K562 (cell line): ENCODE measurements at regions not wholly inside any gene's neighbourhood (a gene's known extent, or its start where the extent isn't known, plus 50 kb on each side); places are given as distances from the start of the nearest gene placed in this dataset.
A peak's percentile ranks its signal among the peaks of the same experiment; 100 is the strongest.
"Not testable (repeated sequence)": the region's sequence is repeated elsewhere in the genome, so short reads cannot be mapped to it uniquely, and the experiment has no call there.

Experiments used
- ATAC-seq: fragments of 200-7000 bp; cut with Tn5 transposase; 3 replicates; pipeline ENCODE4 v1.9.1; 2020; ENCODE audit warnings: moderate library complexity
- BruUV-seq: library from RNA; stranded (reverse); fragments of 400-500 nt; replicated peaks from 2 replicates; lab custom pipeline; 2021; lab: Mats Ljungman, UMichigan
- CTCF ChIA-PET: fragments of 300-600 bp; formaldehyde crosslinking; extraction: SDS; loops from one replicate; lab custom pipeline; 2021; ENCODE audit warnings: low intra/inter-chr PET ratio; lab: Yijun Ruan, JAX
- POLR2A ChIA-PET: fragments of 300-600, 350-650 bp; sonication (Branson Sonifier 250); formaldehyde crosslinking; extraction: SDS; loops from one replicate; lab custom pipeline; 2021; ENCODE audit warnings: antibody characterized with exemption, inconsistent platforms; lab: Yijun Ruan, JAX
- DNase-seq, 4 experiments: peaks; one replicate each; pipeline versions ENCODE4 v3.0.0 to v3.0.0-alpha.2; 2011 to 2018; ENCODE audit warnings: low spot score in 3 of 4, mixed read lengths in 3 of 4; ENCODE audit errors: extremely low read depth in 1 of 4
- FAIRE-seq: peaks from 2 replicates; lab custom pipeline; 2011; peaks lifted over from hg19 to GRCh38; lab: Jason Lieb, UNC
- H2AFZ ChIP-seq: 2 replicates; pipeline ENCODE4 v1.6.0; 2011; ENCODE audit warnings: low read depth, low read length, control low read depth, inconsistent platforms
- H3K27ac ChIP-seq: fragments of 200-600 bp; 3 replicates; pipeline ENCODE4 v1.8.0; 2011; ENCODE audit warnings: low read depth, mild to moderate bottlenecking, control low read depth, inconsistent platforms, low read length, moderate library complexity, mixed read lengths; ENCODE audit errors: extremely low read depth
- H3K27me3 ChIP-seq, 2 experiments: fragments of 300-600 bp in 1 of 2; 2 replicates in 1 of 2; 3 replicates in 1 of 2; pipeline versions ENCODE4 v1.6.0 to v1.8.0; 2011; ENCODE audit warnings: inconsistent platforms in 2 of 2, low read length in 2 of 2, mild to moderate bottlenecking in 1 of 2, mixed read lengths in 1 of 2, moderate library complexity in 1 of 2; ENCODE audit not compliant: control insufficient read depth in 2 of 2, insufficient read depth in 2 of 2
- H3K36me3 ChIP-seq: fragments of 300-600 bp; 3 replicates; pipeline ENCODE4 v1.8.0; 2011; ENCODE audit warnings: mild to moderate bottlenecking, low read length, inconsistent platforms; ENCODE audit not compliant: control insufficient read depth, insufficient read depth
- H3K4me1 ChIP-seq, 2 experiments: fragments of 200-600 bp in 1 of 2; replicated peaks in 1 of 2; 2 replicates in 1 of 2; 3 replicates in 1 of 2; pipeline versions ENCODE4 v1.5.1 to v1.8.0; 2011; ENCODE audit warnings: inconsistent platforms in 2 of 2, low read length in 2 of 2, mild to moderate bottlenecking in 1 of 2, mixed read lengths in 1 of 2, moderate library complexity in 1 of 2; ENCODE audit not compliant: control insufficient read depth in 2 of 2, insufficient read depth in 2 of 2
- H3K4me2 ChIP-seq: 2 replicates; pipeline ENCODE4 v1.6.1; 2011; ENCODE audit warnings: low read length, control low read depth, inconsistent platforms, mixed read lengths; ENCODE audit not compliant: insufficient read depth
- H3K4me3 ChIP-seq: fragments of 200-600 bp; sonication (generic), shearing (Covaris generic); 2 replicates; pipeline ENCODE4 v1.5.1; 2016; ENCODE audit warnings: control low read depth, inconsistent platforms
- H3K79me2 ChIP-seq: fragments of 200-600 bp; 3 replicates; pipeline ENCODE4 v1.8.0; 2011; ENCODE audit warnings: low read length, inconsistent platforms; ENCODE audit not compliant: control insufficient read depth, insufficient read depth
- H3K9ac ChIP-seq, 2 experiments: 2 replicates each; pipeline versions ENCODE4 v1.6.0 to v1.6.1; 2011; ENCODE audit warnings: low read depth in 2 of 2, low read length in 2 of 2, control low read depth in 1 of 2, inconsistent platforms in 1 of 2, mild to moderate bottlenecking in 1 of 2, mixed read lengths in 1 of 2; ENCODE audit not compliant: insufficient read depth in 1 of 2
- H3K9me1 ChIP-seq: one replicate; pipeline ENCODE4 v1.6.0; 2011; ENCODE audit warnings: inconsistent platforms, mild to moderate bottlenecking, low read length, moderate library complexity; ENCODE audit not compliant: control insufficient read depth, insufficient read depth
- H3K9me3 ChIP-seq: replicated peaks from 2 replicates; pipeline ENCODE4 v1.5.1; 2011; ENCODE audit warnings: low read depth, low read length, inconsistent platforms; ENCODE audit not compliant: control insufficient read depth, insufficient read depth
- H4K20me1 ChIP-seq: replicated peaks from 2 replicates; pipeline ENCODE4 v1.6.1; 2011; ENCODE audit warnings: low read length, inconsistent platforms, mixed read lengths; ENCODE audit not compliant: control insufficient read depth, insufficient read depth
- CEBPB ChIP-seq: fragments of 450-650 bp; IDR thresholded peaks from 2 replicates; pipeline ENCODE4 v1.6.1; 2016; ENCODE audit warnings: missing genetic modification characterization, missing compliant biosample characterization
- FOXA3 ChIP-seq, 2 experiments: fragments of 450-650 bp in 1 of 2; sonication (generic) in 1 of 2; formaldehyde crosslinking; IDR thresholded peaks in 1 of 2; conservative IDR thresholded peaks in 1 of 2; 2 replicates each; pipeline versions ENCODE4 v1.4.0 to v1.8.0; 2020 to 2022; ENCODE audit warnings: mild to moderate bottlenecking in 2 of 2, missing genetic modification reagents in 1 of 2
- MGA ChIP-seq: fragments of 450-650 bp; IDR thresholded peaks from 2 replicates; pipeline ENCODE4 v1.6.1; 2016; ENCODE audit warnings: mild to moderate bottlenecking, moderate library complexity
- WGBS: fragments of 100-300 bp; shearing (Covaris generic); methylation state at CpG from one replicate; pipeline ENCODE4 v1.1.6; 2016; ENCODE audit warnings: low coverage, mixed read lengths; ENCODE audit not compliant: insufficient coverage; ENCODE audit errors: missing lambda C conversion rate; 5-methylcytosine and 5-hydroxymethylcytosine counted together
- in situ Hi-C: fragments of 300-500 bp; cut with MboI; formaldehyde crosslinking; loops from 4 replicates; pipeline ENCODE4 v1.15.0; 2018; ENCODE audit warnings: inconsistent platforms, mixed read lengths
- intact Hi-C: fragments of 100-400 bp; cut with micrococcal nuclease; formaldehyde crosslinking; loops from 2 replicates; pipeline ENCODE4 v1.14.2; 2022

- in situ Hi-C loops, H3K27ac ChIP-seq, H3K9ac ChIP-seq, H3K36me3 ChIP-seq, ATAC-seq, BruUV-seq, intact Hi-C loops, POLR2A ChIA-PET, H3K4me3 ChIP-seq, H3K4me1 ChIP-seq, FAIRE-seq, H3K27me3 ChIP-seq, H3K9me1 ChIP-seq, CTCF ChIA-PET, H3K9me3 ChIP-seq, H3K79me2 ChIP-seq, DNase-seq, H4K20me1 ChIP-seq: not testable (repeated sequence)
- Histone ChIP-seq H2AFZ (peak overlapping the region; percentile 83; the same call in 1 of the 2 replicates), H3K4me2 (peak overlapping the region; percentile 46; the same call in 1 of the 2 replicates)
- WGBS, result 0% methylated on average over 17 of the region's 20 CpGs
- TF ChIP-seq MGA (0 out of 2 replicates have a peak, but pooled peaks have one; percentile 41), FOXA3 (CRISPR knock-in tag; conservative IDR thresholded peaks at IDR 0.05 in 1 of 2, IDR thresholded peaks at IDR 0.05 in 1 of 2) (peak in 1 of 2 experiments; percentile 62; a peak in 2 of 4 replicates), CEBPB (tag) (0 out of 2 replicates have a peak, but pooled peaks have one; percentile 10)
Measured at GRCh38 chr6:82558531-82558930, 194.9 kb downstream of the TPBG start.
